ENCODE measurements at regions not wholly inside any gene's neighbourhood (a gene's known extent, or its start where the extent isn't known, plus 50 kb on each side); places are given as distances from the start of the nearest gene placed in this dataset.
"Not testable (repeated sequence)": the region's sequence is repeated elsewhere in the genome, so short reads cannot be mapped to it uniquely, and the experiment has no call there.

DNA sequence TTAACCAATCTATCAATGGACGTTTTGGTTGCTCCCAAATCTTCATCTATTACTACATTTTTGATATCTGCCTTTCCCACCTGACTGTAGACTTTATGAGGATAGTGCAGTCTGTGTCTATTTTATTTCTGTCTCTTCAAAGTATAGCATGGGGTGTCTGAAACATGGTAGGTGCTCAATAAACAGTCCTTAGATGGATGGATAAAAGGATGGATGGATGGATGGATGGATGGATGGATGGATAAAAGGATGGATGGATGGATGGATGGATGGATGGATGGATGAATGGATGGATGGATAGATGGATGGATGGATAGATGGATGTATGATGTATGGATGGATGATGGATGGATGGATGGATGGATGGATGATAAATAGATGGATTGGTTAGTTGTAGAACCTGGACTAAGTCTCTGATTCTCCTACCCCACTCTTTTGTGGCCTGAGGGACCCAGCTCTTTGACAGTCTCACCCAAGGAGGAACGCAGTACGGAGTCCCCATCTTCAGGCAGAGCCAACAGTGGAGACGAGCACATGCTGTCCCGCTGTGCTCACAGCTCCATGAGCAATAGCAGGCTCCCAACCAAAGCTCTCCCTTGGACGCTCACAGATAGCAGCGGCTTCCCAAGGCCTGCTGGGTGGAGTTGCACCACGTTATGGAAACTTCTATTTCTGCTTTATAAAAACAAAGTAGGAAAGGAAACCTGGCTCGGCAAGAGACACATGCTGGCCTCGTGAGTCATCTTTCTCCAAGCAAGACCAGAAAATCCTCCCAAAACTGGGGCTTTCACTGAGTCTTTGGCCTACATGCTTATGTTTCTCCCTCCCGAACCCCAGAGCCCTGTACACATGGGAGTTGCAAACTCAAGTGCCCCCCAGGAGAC, 448.0 kb downstream of the MIAT start:
- DNase-seq = peak; percentile 36

DNA sequence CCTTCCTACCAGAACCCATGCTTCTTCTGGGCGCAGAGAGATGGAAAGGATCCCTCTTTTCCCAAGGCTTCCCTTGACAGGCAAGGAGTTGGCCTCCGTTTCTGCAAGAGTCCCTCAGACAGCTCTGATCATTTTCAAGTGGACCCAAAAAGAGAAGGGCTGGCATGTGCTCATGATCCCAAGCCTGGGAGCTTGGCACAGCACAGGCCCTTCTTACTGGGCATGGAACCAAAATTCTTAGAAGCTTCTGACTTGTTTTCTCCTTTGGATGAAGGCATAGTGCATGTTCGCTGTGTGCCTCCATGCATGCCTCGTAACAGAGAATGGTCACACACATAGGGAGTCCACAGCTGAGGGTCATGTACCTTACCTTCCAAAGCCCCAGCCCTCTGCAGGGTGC, 449.6 kb downstream of the MIAT start:
- DNase-seq = no peak

DNA sequence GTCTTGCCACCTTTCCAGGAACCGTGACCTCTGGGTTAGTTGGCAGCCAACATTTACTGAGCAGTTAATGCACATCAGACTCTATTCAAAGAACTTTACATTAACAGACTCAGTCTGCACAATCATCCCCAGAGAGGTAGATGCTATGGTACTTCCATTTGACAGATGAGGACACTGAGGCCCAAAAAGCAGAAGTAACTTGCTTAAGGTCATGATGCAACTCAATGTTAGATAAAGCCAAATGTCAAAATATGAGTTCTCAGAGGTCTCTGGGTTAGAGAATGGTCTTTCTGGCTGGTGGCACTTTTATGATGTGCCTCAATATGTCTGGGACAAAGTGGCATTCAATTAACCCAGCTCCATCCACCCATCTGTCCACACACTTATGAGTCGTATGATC, 450.0 kb downstream of the MIAT start:
- DNase-seq = no peak

DNA sequence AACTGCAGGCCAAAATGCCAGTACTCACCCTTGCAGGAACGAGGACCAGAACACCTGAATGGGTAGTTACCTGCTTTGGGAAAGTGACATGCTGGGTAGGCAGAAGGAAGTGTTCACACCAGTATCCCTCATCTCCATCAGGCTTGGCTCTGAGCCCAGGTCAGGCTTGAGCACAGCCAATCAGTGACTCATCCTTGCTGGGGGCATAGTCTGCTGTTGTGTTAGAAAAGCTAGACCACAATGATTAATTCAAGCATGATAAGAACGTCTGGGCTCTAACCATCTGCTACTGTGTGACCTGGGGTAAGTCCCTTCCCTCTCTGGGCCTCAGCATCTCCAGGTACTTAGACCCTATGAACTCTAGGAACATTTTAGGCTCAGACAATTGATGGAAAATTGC, 450.4 kb downstream of the MIAT start:
- DNase-seq = peak; percentile 67

DNA sequence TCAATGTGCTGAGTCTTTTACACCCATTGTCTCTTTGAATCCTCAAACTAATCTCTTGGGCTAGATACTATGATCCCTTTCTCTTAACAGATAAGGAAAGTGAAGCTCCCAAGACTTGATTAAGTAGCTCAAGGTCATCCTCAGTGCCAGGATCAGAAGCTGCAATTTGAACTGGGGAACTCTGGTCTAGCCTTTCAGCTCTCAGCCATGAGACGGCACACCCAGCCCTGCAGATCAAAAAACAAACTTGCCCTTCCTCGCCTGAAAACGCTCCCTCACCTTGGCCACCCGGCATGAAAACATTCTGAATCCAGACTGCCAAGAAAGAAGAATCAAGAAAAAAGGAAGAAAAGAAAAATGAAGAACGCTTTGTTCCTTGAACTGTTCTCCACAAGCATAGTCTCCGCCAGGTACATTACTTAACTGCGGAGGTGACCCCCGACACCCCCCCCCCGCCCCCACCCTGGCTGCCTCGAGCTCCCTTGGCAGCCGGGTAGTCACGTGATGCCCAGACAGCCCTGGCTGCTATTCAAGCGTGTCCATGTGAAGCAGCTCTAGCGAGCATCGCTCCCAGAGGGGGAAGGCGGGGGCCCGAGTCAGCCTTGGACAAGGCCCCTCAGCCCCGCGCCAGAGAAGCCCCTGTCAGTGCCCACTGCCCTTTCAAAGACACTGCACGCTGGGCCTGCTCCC, 451.2 kb downstream of the MIAT start:
- no peak for DNase-seq

DNA sequence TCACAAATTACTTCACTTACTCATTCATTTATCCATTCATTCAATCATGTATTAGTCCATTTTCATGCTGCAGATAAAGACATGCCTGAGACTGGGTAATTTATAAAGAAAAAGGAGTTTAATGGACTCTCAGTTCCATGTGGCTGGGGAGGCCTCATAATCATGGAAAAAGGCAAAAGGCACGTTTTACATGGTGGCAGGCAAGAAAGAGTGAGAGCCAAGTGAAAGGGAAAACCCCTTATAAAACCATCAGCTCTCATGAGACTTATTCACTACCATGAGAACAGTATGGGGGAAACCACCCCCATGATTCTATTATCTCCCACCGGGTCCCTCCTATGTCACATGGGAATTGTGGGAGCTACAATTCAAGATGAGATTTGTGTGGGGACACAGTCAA, 452.0 kb downstream of the MIAT start:
- DNase-seq = not testable (repeated sequence)

DNA sequence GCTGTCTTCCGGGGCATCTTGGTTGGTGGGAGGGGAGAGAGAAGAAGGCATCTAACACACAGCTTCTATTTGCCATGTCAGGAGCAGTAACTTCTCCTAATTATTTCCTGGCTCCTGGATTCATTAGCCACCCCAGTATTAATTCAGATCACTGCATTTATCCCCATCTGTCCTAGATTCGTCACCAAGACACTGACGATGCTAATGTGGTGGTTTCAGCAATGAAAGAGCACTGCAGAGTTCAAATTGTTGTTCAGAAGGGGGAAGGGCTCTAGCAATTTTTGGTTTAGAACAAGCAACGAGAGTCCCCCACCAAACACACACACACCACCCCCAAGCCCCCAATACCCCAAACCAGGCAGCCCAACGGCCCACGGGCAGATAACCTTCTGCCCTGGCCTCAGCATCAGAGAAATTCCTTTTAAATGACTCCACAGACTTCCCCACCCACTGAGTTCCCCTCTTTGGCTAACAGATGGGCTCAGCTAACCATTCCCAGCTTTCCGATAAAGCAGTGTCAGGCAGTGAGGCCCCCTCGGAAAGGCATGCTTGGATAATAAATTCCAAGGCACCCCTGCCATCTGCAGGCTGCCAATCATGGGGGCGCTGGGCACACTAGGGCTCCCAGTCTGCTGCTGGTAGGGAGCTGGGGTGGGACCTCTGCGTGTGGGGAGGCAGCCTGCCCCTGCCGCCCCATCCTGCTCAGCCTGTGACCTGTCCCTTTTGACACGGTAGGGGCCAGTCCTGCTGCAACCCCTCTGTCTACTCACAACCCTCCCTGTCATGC, 453.5 kb downstream of the MIAT start:
- no peak for DNase-seq

DNA sequence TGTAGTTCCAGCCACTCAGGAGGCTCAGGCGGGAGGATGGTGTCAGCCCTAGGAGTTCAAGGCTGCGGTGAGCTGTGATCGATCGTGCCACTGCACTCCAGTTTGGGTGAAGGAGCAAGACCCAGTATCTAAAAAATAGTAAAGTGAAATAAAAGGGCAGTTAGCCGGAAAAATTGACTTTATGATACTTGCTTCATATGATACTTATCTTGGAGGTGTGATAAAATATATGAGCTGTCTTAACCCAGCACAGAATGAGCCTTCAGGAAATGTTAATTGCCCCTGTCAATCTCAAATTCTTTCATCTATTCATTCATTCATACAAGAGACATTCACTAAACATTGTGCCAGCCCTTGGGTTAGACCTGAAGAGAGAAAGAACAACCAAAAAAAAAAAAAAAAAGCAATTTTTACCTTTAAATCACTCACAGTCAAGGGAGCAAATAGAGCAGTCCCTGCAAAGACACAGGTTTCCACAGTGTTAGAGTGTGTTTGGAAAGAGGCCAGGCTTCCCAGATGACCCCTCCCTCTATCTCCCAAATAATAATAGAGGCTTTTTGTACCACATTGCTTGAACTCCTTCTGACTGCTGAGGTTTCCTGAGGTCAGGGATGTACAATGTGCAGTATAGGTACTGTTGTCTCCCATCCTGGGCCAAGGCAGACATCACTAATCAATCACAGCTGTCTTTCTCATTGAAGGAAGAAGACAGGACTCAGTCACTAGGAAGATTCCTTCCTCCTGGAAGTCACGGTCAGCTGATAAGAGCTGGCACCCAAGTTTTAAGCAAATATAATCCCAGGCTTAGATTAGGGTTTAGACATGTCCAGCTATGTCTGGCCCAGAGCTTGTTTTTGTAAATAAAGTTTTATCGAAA, 454.6 kb downstream of the MIAT start:
- no peak for DNase-seq

DNA sequence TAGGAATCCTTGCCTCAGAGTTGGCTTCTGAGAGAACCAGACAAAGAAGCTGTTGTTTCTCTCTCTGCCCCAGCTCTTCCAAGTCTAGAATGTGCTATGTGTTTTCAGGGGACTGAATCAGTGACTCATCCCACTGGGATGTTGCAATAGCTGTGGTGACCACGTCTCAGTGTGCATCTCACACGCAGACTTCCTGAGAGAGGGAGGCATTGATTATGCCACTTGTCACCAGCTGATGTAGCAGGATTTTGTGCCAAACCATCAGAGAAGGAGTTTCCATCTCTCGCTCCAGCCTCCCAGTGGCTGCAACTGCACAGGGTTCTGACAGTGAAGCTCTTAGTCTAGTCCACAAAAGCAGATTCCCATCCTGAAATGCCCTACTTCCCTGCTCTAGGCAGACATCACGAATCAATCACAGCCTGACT, 455.8 kb downstream of the MIAT start:
- DNase-seq = peak; percentile 42

DNA sequence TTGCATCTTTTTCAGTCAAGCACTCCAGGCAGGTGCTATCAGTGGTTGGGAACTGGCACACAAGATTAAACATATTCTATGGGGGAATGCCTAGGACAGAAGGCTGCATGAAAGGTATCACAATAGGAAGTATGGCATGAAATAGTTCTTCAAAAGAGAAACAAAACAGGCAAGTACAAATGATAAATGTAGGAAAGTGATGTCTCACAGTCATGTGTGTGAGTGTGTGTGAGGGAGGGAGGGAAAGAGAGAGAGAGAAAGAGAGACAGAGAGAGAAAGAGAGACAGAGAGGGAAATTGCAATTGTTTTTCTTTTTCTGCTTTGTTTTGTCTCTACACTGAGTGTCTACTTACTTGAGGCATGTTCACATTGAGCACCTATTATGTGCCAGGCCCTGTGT, 456.3 kb downstream of the MIAT start:
- DNase-seq = no peak

DNA sequence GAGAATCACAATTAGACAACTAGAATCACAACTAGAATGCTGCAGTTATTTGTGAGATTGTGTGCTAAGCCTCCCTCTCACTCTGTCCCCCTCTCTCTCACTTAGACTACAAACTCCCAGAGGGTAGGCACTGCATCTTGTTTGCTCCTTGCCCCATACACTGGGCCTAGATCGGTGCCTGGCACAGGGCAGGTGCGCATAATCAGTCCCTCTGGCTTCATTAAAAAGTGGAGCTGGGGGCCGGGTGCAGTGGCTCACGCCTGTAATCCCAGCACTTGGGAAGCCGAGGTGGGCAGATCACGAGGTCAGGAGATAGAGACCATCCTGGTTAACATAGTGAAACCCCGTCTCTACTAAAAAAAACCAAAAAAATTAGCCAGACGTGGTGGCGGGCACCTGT, 456.8 kb downstream of the MIAT start:
- DNase-seq = no peak

DNA sequence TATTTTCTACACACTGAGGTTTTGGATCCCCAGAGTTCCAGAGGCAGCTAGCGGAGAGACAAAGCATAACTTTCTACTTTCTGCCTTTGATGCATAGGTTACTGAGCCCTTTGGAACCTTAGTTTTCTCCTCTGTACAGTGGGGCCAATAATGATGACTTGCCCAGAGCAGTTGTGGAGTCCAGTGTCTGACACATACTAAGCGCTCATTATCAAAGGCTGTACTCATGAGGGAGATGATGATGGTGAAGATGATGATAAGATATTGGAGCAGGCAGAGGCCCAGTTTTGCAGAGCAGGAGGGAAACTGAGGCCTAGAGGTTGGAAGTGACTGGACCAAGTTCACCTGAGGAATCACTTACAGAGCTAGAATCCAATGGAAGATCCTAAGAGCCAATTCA, 458.0 kb downstream of the MIAT start:
- no peak for DNase-seq

DNA sequence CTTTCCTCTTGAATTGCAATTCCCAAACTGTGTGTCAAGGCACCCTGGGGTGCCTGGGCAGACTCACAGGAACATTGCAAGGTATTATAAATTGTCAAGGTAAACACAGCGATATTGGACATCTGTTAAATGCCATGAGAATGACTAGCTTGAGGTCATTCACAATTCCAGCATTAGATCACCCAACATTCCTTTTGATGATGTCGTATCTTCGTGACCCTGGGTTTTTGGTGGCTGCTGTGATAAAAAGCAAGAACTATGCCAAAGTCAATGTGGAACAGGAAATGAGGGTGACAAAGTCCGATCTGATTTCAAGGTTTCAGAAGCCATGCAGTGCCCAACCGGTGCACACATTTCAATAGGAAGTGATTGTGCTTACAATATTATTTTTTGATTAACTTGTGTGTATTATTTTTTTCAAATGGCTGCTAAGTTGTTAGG, 458.4 kb downstream of the MIAT start:
- no peak for DNase-seq

DNA sequence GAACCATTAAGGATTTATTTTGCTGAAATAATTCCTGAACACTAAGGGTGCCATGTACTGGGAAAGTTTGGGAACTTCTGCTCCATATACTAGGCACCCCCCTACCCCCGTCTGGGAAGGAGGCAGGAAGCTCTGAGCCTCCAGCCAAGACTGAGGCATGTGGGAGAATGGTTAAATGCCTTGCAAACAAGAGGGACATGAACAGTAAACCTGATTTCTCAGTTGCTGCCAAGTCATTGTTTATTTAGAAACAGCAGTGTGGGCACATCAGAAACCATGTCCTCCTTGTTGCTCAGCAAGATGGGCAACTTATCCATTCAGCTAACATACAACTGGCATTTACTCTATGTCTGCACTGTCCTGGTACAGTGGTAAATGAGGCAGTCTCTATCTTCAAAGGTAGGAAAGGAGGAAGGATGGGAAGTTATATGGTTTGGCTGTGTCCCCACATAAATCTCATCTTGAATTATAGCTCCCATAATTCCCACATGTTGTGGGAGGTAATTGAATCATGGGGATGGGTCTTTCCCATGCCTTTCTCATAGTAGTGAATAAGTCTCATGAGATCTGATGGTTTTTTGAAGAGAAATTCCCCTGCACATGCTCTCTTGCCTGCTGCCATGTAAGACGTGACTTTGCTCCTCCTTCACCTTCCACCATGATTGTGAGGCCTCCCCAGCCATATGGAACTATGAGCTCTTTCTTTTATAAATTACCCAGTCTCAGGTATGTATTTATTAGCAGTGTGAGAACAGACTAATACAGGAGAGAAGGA, 459.1 kb downstream of the MIAT start:
- DNase-seq = no peak

DNA sequence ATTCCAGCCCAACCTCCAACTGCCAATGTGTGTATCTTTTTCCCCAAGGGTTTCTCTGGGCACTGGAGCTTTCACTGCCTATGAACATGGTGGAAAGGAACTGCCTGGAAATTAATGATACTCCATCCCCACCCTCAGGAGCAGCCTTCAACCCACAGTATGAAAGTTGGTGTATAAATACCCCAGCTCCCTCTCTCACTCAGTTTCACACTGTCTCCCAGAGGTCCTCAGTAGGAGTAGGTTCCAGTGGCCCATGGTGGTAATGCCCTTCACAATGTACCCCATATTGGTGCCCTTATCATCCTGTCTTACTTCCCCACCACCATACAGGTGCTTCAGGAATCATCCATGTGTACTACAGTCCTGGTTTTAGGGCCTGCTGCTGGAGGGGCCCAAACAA, 462.6 kb downstream of the MIAT start:
- no peak for DNase-seq

DNA sequence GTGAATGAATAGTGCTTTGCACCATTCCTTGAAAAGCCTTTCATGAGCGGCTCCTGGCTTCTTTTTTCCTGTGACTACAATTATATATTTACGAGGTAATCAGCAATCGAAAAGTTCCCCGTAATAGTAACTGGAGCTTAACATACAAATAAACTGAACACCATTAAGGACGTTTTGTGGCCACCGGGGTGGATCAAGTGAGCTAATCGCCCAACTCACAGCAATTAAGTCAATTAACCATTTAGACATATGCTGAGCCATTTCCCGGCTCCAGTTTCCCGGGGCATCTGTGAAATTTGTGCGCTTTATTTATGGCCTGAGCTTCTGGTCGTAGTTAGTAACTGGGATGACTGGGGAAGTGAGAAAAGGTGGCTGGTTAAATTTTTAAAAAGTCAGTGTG, 465.2 kb downstream of the MIAT start:
- no peak for DNase-seq

DNA sequence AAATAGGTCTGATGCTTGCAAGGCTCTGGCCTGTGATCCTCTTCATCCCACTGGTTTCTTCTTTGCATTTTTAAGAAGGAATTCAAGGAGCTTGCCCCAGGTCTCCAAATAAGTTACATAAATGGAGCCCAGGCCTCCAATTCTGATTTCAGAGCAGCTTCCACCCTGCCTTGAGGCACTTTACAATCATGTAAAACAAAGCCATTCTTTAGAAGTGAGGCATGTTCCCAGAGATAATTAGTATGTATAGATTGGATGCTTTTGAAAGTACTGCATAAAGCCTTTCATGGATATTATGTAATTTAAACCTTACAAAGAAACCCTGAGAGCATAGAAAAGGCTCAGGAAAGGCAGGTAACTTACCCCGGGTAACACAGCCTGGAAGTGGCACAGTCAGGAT, 466.5 kb downstream of the MIAT start:
- DNase-seq = no peak

DNA sequence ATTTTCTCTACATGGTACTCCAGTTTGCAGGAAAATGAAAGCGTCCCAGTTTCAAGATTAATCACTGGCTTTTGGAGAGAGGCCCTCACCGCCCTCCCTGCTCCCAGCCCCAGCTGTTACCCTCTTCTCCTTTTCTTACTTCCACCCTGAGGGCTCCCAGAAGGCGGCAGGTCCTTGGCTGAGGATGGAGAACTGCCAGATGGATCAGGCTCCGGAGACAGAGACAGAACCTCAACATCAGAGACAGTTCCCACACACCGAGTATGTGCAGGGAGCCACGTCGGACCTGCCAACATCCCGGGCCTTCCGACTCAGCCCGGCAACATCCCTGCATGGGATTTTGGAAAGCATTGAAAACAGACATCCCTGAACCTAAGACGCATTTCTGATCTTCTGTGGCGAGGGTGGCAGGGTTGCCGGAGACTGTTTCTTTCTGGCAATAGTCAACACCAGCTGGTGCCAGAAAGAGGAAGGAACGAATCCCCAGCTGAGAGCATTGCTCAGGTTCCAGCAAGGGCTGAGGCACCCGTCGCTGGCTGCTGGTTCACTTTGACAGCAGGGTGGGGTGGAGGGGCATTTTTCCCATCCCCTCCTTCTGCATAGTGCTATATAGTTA, 467.1 kb downstream of the MIAT start:
- DNase-seq = no peak

DNA sequence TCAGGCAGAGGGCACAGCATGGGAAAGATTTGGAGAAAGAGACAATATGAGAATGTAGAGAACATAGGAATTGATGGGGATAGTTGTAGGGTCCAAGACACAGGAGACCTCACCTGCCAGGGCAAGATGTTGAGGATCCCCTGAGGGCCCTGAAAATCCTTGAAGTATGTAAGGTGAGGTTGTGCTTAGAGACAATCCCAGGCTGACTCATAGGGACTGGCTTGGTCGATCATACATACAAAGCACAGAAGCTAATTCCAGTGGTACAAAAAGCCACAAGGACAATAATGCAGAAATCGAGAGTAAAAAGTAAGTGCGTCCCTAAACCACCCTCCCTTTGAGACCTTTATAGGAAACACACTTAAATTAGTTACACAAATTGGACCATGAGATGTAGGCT, 468.2 kb downstream of the MIAT start:
- no peak for DNase-seq

DNA sequence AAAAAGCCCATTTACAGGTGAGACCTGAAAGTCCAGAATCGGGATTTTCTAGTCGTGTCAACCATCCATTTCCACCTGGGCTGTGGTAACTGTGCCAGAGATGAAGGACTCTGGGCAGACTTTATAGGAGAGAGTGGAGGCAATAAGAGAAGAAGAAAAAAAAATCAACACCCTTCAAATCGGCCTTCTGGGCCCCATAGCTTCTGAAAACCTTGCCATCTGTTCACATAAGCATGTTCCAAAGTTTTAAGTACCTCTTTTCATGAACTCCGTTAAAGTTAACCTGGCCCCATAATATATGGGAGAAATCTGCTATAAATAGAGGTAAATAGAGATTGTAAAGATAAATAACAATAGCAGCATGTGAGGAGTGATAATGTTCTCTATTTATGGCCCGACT, 470.5 kb downstream of the MIAT start:
- no peak for DNase-seq

DNA sequence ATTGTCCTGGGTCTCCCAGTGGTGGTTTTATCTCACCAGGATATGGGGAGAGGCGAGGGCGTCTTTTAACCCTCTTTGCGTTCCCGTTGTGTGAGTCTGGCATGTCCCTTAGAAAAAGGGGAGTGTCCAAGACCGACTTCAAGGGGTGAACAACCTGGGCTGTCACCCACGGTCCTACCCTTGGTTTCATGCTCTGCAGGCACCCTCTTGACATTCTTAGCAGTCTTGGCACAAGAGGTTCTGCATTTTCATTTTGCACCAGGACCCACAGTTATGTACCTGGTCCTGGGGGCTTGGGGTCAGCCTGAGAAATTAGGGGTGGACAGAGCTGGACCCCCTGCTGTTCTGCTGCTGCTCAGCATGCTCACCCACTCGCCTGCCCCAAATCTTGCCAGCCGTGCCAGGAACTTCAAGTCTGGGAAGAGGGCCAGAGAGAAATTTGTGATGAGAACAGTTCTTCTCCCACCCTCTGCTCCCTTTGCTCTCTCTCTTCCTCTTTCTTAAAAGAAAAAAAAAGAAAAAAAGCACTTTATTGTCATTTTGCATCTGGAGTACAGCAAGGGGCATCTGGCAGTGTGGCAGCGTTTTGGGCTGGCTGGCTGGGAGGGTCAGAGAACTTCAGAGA, 471.2 kb downstream of the MIAT start:
- DNase-seq = no peak
